ENCODE measurements at regions not wholly inside any gene's neighbourhood (a gene's known extent, or its start where the extent isn't known, plus 50 kb on each side); places are given as distances from the start of the nearest gene placed in this dataset.
"Not testable (repeated sequence)": the region's sequence is repeated elsewhere in the genome, so short reads cannot be mapped to it uniquely, and the experiment has no call there.

DNA sequence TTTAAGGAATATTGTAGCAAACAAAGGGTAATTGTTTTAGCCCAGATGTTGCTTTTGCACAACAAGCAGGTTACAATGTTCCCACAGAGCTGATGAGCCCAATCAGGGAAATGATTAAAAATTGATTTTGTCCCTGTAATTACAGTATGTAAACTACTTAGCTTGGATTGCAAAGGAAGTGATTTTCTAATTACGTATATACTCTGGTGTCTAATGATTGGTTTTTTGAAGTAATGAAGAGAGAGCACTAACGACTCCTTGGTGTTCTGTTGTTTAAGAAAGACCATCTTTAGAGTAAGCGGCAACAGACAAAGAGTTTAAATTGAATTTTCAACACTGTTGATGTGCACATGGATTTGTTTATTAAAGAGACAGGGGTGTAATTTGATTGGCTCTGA lies 95.3 kb upstream of the ZNF536 start:
- DNase-seq: no peak

DNA sequence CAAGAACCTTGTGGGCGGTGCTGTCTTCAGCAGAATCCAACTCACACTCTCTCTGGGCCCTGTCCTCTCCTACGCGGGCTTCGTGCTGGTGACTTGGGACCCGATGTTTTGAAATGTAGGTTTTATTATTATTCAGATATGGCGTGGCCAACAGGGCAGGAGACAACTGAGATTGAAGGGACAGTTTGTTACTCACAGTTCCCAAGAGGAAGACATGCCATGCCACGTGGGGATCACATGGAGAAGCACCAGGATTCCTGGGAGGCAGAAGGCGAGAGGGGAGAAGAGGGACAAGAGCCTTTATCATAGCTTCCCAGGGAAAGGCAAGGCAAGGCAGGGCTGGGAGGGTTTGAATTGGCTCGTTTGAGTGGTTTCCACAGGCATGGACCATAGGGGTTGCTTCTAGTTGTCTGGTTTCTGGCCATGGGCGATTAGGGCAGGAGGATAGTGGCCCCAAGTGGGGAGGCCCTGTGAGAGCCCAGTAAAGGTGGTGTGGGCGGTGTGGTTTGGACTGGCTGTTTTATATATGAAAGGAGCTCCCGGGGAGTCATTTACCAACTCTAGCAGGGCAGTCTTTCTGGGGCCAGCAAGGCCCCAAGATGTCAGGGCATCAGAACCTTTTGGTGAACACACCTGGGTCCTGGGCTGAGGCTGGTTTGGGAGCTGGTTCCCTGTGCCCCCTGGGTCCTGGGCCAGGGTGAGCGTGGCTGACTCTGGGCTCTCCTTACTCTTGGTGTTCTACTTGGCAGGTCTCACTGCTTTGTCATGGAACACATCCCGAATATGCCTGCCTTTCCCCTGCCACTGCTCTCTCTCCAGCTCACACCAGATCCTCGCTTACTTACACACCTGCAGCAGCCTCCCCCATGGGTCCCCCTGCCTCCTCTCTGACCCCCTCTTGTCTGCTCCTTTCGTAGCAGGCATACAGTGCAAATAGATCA lies 94.0 kb upstream of the ZNF536 start:
- no peak for DNase-seq

DNA sequence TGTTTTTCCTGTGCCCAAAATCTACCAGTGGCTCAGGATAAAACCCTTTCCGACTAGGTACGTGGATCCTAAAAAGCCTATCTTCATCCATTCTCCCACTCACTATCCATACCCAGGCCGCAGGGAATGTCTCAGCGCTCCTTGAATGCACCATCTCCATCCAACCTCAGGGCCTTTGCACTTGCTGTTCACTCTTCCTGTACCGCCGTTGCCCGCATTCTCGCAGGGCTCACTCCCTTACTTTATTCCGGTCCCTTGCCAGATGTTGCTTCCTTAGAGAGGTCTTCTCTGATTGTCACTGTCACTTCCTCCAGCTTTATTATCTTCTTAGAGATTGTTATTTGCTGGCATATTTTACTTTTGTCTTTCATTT lies 93.3 kb upstream of the ZNF536 start:
- no peak for DNase-seq

DNA sequence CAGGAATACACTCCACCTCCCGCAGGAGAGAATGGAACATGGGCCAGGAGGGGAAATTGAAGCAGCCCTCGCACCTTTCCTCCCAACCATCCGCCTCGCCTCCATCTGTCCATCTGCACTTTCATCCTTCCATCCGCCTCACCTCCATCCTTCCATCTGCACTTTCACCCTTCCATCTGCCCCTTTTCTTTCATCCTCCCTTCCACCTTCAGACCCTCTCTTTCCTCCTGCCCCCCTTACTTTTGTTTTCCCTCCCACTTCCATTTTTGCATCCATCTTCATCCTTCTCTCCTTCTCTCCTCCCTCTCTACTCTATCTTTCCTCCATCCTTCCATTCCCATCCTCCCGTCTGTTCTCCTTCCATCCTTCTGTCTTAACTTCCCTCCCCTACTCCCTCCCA lies 92.2 kb upstream of the ZNF536 start:
- no peak for DNase-seq

DNA sequence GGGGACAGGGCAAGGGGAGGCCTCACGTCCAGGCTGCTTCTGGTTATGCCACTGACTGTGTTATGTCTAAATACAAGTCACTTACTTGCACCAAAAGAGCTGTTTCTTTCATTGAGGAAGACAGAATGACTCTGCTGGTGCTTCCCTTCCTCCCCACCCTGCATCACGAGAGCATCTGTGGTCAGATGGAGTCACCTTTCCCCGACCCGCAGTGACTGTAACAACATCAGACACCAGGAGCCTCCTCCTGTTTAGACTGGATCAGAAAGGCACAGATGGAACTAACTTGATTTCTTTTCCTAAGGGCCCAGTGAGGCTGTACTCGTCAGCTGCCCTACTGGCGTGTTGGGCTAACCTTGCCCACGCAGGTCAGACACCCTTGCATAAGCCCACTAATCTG lies 90.3 kb upstream of the ZNF536 start:
- DNase-seq: no peak

DNA sequence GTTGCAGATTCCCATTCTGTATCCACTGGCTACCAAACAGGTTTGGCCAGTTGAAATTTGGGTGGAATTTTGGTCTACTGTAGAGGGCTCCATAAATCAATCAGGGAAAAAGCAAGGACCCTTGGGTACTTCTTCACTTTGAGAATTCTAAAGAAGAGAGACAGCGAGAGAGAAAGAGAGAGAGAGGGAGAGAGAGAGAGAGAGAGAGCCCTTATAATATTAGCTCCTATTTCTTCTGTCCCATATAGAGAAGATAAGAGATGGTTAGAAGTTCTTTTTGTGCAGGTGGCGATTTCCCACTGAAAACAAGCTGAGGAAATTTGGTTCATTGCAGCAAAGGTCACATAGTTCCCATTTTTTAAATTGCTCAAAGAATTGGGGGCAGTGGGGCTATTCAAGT lies 88.6 kb upstream of the ZNF536 start:
- DNase-seq: no peak

DNA sequence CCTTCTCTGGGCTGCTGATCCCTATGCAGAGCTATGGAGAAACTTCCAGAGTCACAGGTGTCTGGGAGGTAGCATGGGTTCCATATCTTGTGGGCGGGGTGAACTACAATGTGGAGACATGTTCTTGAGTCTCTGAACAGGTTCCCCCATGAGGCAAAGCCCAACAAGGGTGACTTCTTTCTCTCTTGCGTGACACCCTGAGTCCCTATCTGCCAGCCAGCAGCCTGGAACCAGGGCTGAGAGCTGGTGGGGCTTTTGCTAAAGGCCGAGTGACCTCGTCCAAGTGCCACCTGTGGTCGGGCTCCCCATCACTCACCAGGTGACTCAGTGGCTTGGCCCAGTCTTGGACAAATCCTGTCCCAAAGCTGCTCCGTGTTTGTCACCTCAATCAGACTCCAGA lies 88.0 kb upstream of the ZNF536 start:
- no peak for DNase-seq

DNA sequence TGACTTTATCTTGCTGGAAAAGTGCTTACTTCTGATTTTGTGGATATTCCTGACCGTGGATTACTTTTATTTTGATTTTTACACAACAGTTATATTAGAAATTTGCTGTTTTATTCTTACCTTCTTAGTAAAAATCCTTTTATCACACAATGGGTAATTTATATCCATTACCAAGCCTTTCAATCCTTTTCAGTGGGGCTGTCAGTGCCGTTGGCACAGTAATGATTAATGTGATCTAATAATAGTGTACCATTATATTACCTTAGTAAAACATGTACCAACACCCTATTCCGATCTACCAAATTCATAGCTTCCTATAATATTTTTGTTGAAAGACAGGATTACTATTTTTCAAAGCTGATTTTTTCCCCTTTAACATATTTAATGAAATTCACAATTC lies 87.3 kb upstream of the ZNF536 start:
- no peak for DNase-seq

DNA sequence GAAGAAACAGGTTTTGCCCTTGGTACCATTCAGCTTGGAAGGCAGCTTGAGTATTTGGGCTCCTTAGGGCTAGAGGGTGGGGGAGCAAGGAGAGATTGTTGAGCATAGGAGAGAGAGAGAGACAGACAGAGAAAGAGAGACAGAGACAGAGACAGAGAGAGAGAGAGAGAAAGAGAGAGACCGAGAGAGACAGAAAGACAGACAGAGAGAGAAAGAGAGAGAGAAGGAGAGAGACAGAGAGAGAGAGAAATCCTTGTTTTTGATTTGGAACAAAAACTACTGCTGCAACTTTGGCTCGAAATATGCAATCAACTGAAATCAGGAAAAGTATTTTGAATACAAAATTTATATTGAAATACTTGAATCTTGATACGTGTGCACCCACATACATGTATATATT lies 85.8 kb upstream of the ZNF536 start:
- DNase-seq: no peak

DNA sequence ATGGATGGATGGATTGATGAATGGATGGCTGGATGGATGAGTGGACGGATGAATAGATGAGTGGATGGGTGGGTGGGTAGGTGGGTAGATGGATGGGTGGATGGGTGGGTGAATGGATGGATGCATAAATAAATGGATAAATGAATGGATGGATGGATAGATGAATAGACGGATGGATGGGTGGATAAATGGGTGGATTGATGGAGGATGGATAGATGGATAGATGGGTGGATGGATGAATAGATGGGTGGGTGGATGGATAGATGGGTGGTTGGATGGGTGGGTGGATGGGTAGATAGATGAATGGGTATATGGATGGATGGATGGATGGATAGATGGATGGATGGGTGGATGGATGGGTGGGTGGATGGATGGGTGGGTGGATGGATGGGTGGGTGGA lies 84.9 kb upstream of the ZNF536 start:
- no peak for DNase-seq

DNA sequence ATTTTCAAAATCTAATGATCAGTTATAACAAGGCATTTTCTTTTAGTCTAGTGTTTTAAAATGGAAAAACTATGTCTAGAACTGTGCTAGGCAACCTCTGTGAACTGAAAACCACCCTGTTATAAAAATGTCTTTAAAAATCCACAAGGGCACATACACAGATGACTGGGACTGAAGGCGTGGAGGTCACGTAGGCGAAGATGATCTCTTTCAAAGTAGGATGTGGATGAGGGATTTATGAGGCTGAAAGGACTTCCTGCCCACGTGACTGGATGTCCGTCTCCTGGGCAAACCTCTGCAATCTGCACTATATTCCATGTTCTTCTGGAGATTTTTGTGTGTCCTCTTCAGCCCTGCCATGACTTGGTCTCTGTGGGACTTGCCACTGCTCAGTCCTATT lies 84.2 kb upstream of the ZNF536 start:
- no peak for DNase-seq

DNA sequence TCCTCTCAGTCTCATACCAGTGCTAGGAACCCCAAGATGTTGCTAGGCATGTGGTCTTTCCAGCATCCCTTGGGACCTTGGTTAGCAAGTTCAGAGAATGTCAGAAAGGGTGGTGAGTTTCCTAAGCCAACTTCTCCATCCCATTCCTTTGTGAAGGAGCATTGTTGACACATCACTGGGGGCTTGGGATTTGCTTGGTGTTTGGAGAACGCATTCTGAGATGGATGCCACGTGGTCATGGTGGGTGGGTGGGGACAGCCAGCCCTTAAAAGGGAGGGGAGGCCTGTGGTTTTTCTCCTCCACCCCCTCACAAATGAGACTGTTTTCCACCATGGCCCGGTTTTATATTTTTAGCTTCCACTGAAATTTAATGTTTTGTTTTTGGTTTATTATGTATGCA lies 83.3 kb upstream of the ZNF536 start:
- DNase-seq: no peak

DNA sequence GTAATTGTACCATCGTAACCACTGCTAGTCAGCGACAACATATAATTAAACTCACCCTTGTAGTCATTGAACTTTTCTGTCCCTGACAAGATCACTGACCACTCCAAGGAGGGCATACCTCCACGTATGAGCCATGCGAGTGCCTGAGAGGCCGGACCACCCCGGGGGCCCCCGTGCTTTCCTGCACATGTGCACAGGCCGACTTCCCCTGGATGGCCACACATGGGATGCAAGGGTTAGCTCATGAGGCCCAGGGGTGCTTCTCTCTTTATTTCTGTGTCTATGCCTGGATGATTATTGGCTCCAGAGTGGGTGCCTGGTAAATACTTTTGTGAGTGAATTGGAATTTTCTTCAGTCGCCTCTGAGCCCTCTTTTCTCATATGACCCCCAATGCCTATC lies 82.8 kb upstream of the ZNF536 start:
- DNase-seq: no peak

DNA sequence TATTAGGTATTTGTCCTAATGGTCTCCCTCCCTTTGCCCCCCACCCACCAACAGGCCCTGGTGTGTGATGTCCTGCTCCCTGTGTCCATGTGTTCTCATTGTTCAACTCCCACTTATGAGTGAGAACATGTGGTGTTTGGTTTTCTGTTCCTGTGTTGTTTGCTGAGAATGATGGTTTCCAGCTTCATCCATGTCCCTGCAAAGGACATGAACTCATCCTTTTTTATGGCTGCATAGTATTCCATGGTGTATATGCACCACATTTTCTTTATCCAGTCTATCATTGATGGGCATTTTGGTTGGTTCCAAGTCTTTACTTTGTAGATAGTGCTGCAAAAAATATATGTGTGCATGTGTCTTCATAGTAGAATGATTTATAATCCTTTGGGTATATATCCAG lies 81.4 kb upstream of the ZNF536 start:
- not testable (repeated sequence) for DNase-seq

DNA sequence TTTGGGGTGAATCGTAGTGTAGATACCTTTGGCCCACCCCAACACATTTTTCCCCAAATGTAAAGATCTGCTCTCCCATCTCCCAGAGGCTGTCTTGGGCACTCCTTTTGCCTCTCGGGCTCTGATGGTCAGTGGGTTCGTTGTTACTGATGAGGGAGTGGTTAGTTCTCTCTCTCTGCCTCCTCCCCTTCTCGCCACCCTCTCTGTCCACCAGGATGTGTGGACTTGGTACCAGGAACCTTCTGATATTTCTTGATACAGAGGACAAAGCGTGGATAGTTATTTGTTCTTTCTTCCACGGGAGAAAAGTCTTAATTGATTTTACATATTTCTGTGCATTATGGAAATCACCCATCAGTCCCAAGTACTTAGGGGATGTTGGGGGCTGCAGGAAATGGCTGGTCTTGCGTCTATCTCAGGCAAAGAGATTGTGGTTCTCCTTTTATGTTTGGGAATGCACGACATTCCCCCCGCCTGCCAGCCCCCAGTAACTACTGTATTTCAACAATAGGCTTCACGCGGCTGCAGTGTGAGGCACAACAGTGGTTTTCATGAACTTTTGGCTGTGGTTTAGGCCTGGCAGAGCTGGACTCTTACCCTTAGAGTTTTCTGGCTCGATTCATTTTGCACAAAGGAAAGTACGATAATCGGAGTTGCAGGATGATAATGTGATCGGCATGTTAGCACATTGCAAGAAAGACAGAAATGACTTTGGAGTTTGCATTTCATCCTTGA lies 79.0 kb upstream of the ZNF536 start:
- DNase-seq: no peak

DNA sequence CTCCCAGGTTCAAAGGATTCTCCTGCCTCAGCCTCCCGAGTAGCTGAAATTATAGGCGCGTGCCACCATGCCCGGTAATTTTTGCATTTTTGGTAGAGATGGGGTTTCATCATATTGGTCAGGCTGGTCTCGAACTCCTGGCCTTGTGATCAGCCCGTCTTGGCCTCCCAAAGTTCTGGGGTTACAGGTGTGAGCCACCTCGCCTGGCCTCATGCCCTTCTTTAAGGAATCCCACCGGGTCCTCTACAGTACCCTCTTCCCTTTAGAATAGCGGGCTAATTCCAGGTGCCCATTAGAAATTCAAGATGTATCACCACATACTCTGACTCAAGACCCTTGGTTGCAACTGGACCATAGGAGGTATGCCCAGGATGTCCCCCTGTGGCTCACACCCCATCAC lies 74.2 kb upstream of the ZNF536 start:
- DNase-seq: no peak

DNA sequence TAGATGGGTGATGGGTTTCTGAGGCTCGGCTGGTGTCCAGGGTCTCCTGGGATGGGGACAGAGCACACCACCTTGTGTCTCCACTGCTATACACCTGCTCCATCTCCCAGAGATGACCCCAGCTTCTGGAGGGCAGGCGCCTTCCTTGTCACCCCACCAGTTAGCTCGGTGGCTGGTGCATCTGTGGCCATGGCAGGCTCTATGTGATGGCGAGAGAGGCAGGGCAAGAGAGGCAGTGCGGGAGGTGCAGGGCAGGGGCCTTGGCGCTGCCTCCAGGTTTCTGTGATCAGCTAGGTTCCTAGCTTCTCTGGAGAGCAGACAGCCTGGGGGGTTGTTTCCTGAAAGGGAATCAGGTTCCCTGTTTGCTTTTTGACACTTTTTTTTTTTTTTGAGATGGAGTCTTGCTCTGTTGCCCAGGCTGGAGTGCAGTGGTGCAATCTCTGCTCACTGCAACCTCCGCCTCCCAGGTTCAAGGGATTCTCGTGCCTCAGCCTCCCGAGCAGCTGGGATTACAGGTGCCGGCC lies 69.0 kb upstream of the ZNF536 start:
- DNase-seq: no peak

DNA sequence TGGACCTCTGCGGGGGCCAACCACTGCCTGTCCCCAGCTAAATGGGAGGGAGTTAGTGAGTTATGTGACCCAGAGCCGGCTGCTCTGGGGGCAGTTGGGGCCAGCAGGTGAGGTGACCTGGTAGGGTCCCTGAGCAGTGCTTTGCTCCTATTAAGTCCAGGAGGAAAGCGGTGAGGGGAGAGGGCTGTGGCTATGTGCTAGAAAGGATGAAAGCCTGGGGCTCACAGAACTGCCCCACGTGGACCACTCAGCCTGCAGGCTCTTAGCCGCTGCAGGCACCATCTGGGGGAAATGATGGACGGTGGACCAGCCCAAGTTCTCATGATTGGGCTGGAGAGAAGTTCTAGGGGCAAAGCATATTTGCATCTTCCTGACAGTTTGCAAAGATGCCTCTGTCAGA lies 67.6 kb upstream of the ZNF536 start:
- no peak for DNase-seq

DNA sequence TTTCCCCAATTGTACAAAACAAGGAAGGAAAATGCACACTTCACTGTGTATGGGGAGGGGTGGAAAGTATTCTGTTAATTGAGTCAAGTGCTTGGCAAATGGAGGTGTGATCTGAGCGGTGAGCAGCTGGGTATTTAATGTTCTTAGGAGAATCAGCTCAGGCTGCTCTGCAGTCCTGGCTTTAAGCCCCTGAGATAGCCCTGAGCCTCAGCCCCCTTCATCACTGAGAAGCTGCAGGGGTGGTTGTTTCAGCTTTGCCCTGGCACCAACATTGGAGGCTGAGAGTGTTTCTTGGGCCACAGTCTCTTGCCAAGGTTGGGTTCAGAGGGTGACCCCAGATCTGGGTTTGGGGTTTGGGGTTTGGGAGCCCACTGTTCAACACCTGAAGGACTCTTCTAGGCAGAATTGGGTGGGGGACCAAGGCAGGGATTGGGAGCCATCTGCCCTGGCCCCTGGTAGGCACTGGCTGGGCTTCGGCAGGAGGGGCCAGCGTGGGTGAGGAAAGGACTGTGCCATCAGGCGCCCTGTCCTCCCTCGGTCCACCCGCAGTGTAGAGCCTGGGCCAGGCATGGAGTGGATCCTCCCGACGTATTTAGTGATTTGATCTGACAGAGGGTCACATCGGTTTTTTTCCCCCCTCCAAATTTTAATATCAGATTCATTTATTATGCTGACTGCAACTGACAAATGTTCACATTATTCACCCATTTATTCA lies 66.7 kb upstream of the ZNF536 start:
- no peak for DNase-seq

DNA sequence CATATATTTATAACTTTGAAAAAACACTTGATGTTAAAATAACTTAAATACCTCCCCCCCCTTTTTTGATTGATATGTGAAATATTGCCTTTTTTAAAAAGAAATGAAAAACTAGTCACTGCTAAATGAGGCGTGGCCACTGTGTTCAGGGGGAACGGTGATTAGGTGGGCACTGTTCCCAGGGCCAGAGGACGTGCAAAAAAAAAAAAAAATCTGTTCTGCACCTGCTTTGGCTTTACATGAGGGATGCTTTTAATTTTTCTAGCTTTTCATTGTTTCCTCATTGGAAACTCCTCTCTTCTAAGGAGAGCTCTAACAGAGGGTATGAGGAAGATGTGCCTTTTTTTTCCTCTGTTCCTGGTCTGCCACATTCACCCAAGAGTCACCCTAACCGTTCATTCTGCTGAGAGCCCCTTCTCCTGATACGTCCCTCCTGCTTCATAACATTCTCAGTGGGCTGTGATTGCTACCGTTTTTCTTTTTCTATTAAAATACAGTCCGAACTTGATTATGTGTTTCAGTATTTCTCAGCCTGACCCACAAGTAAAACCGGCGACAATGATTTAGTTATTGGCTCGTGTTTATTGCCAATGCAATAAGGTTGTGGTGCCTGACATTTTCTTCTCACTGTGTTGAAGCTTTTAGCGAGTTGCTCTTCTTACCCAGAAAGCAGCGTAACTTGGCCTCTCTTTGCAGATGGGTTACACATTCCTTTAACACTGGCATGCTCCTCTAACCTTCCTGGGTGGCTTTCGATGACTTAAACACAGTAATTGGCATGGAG lies 64.8 kb upstream of the ZNF536 start:
- no peak for DNase-seq

DNA sequence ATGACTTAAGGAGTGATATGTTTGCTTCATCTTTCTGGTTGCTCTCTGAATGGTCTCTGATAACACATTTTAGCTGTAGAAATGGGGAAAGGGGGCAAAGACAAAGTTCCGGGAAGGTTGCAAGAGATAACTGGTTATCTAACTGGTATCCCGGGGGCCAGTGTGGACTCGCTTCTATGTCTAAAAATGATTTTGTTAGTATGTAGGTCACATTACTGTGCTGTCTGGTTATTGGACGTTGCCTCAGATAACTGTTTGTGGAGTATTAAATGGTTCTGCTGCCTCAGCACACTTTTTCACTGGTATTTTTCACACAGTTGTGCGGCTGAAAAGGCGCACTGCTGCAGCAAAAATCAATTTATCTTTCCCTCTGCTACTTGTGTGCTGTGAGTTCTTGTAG lies 63.0 kb upstream of the ZNF536 start:
- DNase-seq: no peak

Measured in left kidney (tissue), 1 donor.